GM21786 (cell line): ENCODE measurements at regions not wholly inside any gene's neighbourhood (a gene's known extent, or its start where the extent isn't known, plus 50 kb on each side); places are given as distances from the start of the nearest gene placed in this dataset.
"Not testable (repeated sequence)": the region's sequence is repeated elsewhere in the genome, so short reads cannot be mapped to it uniquely, and the experiment has no call there.

Experiments used
- ATAC-seq: cut with Tn5 transposase; IDR thresholded peaks from one replicate; pipeline ENCODE4 v1.9.1; 2021; ENCODE audit not compliant: unreplicated experiment

GRCh38 chr17:30689266-30690000 is 135.1 kb downstream of the CRLF3 start:
- not testable (repeated sequence) for ATAC-seq

GRCh38 chr17:30686538-30687479 is 137.7 kb downstream of the CRLF3 start:
- ATAC-seq, result not testable (repeated sequence)

GRCh38 chr17:30682280-30682679 is 142.2 kb downstream of the CRLF3 start:
- ATAC-seq, result not testable (repeated sequence)

- not testable (repeated sequence) for ATAC-seq
Measured at GRCh38 chr17:30680681-30681080, 143.8 kb downstream of the CRLF3 start.

- ATAC-seq, result no peak
Measured at GRCh38 chr17:30677550-30678249, 146.8 kb downstream of the CRLF3 start.

- ATAC-seq, result not testable (repeated sequence)
Measured at GRCh38 chr17:30675777-30676492, 148.6 kb downstream of the CRLF3 start.

- ATAC-seq, result not testable (repeated sequence)
Measured at GRCh38 chr17:30669217-30669649, 155.3 kb downstream of the CRLF3 start.

- ATAC-seq, result not testable (repeated sequence)
Measured at GRCh38 chr17:30668360-30669181, 155.9 kb downstream of the CRLF3 start.

GRCh38 chr17:30667657-30668359 is 156.7 kb downstream of the CRLF3 start:
- not testable (repeated sequence) for ATAC-seq

GRCh38 chr17:30666838-30667656 is 157.4 kb downstream of the CRLF3 start:
- not testable (repeated sequence) for ATAC-seq

GRCh38 chr17:30663727-30664455 is 160.6 kb downstream of the CRLF3 start:
- not testable (repeated sequence) for ATAC-seq

- ATAC-seq, result not testable (repeated sequence)
Measured at GRCh38 chr17:30657148-30657547, 167.3 kb downstream of the CRLF3 start.

GRCh38 chr17:30653038-30653437 is 171.5 kb downstream of the CRLF3 start:
- not testable (repeated sequence) for ATAC-seq

- ATAC-seq, result not testable (repeated sequence)
Measured at GRCh38 chr17:30650149-30650548, 172.9 kb downstream of the GOSR1 start.

- ATAC-seq, result not testable (repeated sequence)
Measured at GRCh38 chr17:30648015-30648620, 170.9 kb downstream of the GOSR1 start.

- ATAC-seq, result not testable (repeated sequence)
Measured at GRCh38 chr17:30645875-30646274, 168.7 kb downstream of the GOSR1 start.

GRCh38 chr17:30644713-30645112 is 167.5 kb downstream of the GOSR1 start:
- ATAC-seq, result not testable (repeated sequence)
